Adrenal gland (tissue), 9 donors: ENCODE measurements at regions not wholly inside any gene's neighbourhood (a gene's known extent, or its start where the extent isn't known, plus 50 kb on each side); places are given as distances from the start of the nearest gene placed in this dataset.

Experiments
- DNase-seq, 7 donors: peaks; one replicate each; pipeline ENCODE4 v3.0.0-alpha.2; 2019 to 2020
- H3K27ac ChIP-seq, 5 donors: fragments of 200-600 bp; sonication (generic) in 4 of 5; 1 replicate in 3 of 5; 2 replicates in 2 of 5; pipeline versions ENCODE4 v1.5.1 to v1.8.0; 2016 to 2020; ENCODE audit warnings: mild to moderate bottlenecking in 1 of 5
- H3K27me3 ChIP-seq: fragments of 200-600 bp; 2 replicates; pipeline ENCODE4 v1.8.0; 2021
- H3K36me3 ChIP-seq, 2 donors: fragments of 200-600 bp; replicated peaks in 1 of 2; 1 replicate in 1 of 2; 2 replicates in 1 of 2; pipeline versions ENCODE4 v1.5.1 to v1.8.0; 2018 to 2022
- H3K4me1 ChIP-seq, 2 donors: fragments of 200-600 bp; replicated peaks in 1 of 2; 1 replicate in 1 of 2; 2 replicates in 1 of 2; pipeline versions ENCODE4 v1.5.1 to v1.8.0; 2018 to 2021
- H3K4me3 ChIP-seq, 4 donors: fragments of 200-600 bp; sonication (generic) in 3 of 4; one replicate each; pipeline ENCODE4 v1.5.1; 2016 to 2018
- H3K9me3 ChIP-seq, 3 donors: fragments of 200-600 bp; sonication (generic) in 1 of 3; replicated peaks in 1 of 3; 1 replicate in 2 of 3; 2 replicates in 1 of 3; pipeline versions ENCODE4 v1.5.1 to v1.8.0; 2016 to 2021
- CTCF ChIP-seq, 6 experiments: fragments of 450-650 bp in 4 of 6; fragments of 200-600 bp in 2 of 6; sonication (generic) in 1 of 6; IDR thresholded peaks; 1 replicate in 5 of 6; 2 replicates in 1 of 6; pipeline versions ENCODE4 v1.5.1 to v1.8.0; 2016 to 2021; ENCODE audit warnings: antibody characterized with exemption in 6 of 6, mild to moderate bottlenecking in 2 of 6, moderate library complexity in 1 of 6
- POLR2A ChIP-seq, 2 donors: fragments of 450-650 bp; IDR thresholded peaks; one replicate each; pipeline ENCODE4 v1.6.1; 2017; ENCODE audit warnings: antibody characterized with exemption in 2 of 2, mild to moderate bottlenecking in 2 of 2, moderate library complexity in 1 of 2
- WGBS, 4 donors: extraction: QIAGEN DNeasy Blood & Tissue Kit in 2 of 4; methylation state at CpG; one replicate each; pipeline versions ENCODE4 v1.1.5 to v1.1.7; 2013 to 2017; 5-methylcytosine and 5-hydroxymethylcytosine counted together
- intact Hi-C, 2 donors: fragments of 100-400 bp; cut with DNase I; formaldehyde crosslinking; loops; one replicate each; pipeline versions ENCODE4 v1.14.1 to v1.15.0; 2022 to 2023
- donor health status: healthy with polysubstance abuse.
- donor health status: Bipolar disorder and iron deficiency.
- donor health status: DM: yes; HTN: yes; CAD: no.
- donor health status: DM: no; HTN: no; CAD: no.
- donor health status: DM: no; HTN: no; CAD: no.

DNA sequence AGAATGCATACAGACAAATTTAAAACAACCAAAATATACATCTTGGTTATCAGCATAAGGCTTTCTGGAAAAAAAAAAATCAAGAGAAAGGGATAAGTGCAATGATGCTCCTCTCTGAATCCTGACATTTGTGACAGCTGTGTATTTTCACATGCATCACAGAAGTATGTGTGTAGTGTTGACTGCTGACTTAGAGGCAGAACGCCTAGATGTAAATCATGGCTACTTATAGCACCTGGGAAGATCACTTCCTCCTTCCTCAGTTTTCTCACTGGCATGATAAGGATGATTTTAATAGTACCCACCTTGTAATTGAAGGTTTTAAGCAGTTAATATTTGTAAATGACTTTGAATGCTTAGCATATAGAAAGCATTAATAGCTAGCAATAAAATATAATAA lies 112.5 kb downstream of the MRPL39 start:
- no peak for TF ChIP-seq CTCF (IDR thresholded peaks at IDR 0.05)
- TF ChIP-seq POLR2A (IDR thresholded peaks at IDR 0.05): no peak

DNA sequence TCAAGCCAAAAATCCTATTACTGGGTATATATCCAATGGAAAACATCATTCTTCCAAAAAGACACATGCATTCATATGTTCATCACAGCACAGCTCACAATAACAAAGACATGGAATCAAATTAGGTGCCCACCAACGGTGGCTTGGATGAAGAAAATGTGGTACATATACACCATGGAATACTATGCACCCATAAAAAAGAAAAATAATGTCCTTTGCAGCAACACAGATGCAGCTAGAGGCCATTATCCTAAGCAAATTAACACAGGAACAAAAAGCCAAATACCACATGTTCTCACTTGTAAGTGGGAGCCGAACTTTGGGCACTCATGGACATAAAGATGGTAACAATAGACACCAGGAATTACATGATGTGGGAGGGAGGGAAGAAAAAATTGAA lies 113.6 kb downstream of the MRPL39 start:
- intact Hi-C loops: no loop called here
- Histone ChIP-seq H3K4me1 (no peaks in the 10 kb centered on the region), H3K27me3 (no peaks in the 10 kb centered on the region), H3K4me3 (no peak overlapping the region), H3K27ac (no peak overlapping the region), H3K36me3 (no peaks in the 10 kb centered on the region), H3K9me3 (no peaks in the 10 kb centered on the region)
- no peak for TF ChIP-seq POLR2A (IDR thresholded peaks at IDR 0.05)
- no peak for TF ChIP-seq CTCF (IDR thresholded peaks at IDR 0.05)
- WGBS, 4 donors: 77 to 95% (median 93%) methylated on average over 2 of the region's 2 CpGs
- DNase-seq: no peak

More for the DNA sequence above, 112.5 kb downstream of the MRPL39 start:
- Histone ChIP-seq H3K4me1 (no peaks in the 10 kb centered on the region), H3K36me3 (no peaks in the 10 kb centered on the region), H3K27me3 (no peaks in the 10 kb centered on the region), H3K4me3 (no peak overlapping the region), H3K27ac (no peak overlapping the region), H3K9me3 (no peaks in the 10 kb centered on the region)
- 60 to 81% (median 70%) methylated on average over 1 of the region's 1 CpG for WGBS, 4 donors
- intact Hi-C loops: no loop called here
- DNase-seq: no peak

DNA sequence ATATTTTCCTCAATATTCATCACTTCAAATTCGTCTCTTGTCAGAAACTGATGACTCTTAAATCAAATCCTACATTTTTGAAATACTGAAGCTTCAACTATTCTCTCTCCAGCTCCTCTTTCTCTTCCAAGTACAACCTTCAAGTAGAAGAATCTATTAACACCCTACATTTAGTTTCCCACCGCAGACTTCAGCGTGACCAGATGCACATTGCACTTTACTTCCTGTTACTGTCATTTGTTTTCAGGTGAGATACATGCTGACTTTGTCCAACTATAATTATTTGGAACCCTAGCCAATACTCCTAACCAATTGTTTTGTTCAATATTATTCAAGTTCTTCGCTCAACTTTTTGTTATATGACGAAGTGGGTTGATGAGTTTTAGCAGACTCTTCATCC lies 116.0 kb downstream of the MRPL39 start:
- no peak overlapping the region for H3K4me3 ChIP-seq
- no peaks in the 10 kb centered on the region for H3K9me3 ChIP-seq
- 82 to 89% (median 83%) methylated on average over 5 of the region's 5 CpGs for WGBS, 4 donors
- no peak overlapping the region for H3K27ac ChIP-seq
- intact Hi-C loops: no loop called here
- no peaks in the 10 kb centered on the region for H3K27me3 ChIP-seq
- H3K4me1 ChIP-seq: no peaks in the 10 kb centered on the region
- no peaks in the 10 kb centered on the region for H3K36me3 ChIP-seq
- TF ChIP-seq CTCF (IDR thresholded peaks at IDR 0.05) (no peak), POLR2A (IDR thresholded peaks at IDR 0.05) (no peak)
- no peak for DNase-seq

- intact Hi-C loops: no loop called here
- TF ChIP-seq POLR2A (IDR thresholded peaks at IDR 0.05): no peak
- no peak for TF ChIP-seq CTCF (IDR thresholded peaks at IDR 0.05)
- no peak overlapping the region for H3K4me3 ChIP-seq
- no peaks in the 10 kb centered on the region for H3K4me1 ChIP-seq
- no peaks in the 10 kb centered on the region for H3K27me3 ChIP-seq
- no peaks in the 10 kb centered on the region for H3K9me3 ChIP-seq
- no peak for DNase-seq
- no peaks in the 10 kb centered on the region for H3K36me3 ChIP-seq
- no peak overlapping the region for H3K27ac ChIP-seq
Measured at GRCh38 chr21:25490742-25491141, 116.5 kb downstream of the MRPL39 start.
